ENCODE measurements at regions not wholly inside any gene's neighbourhood (a gene's known extent, or its start where the extent isn't known, plus 50 kb on each side); places are given as distances from the start of the nearest gene placed in this dataset.
"Not testable (repeated sequence)": the region's sequence is repeated elsewhere in the genome, so short reads cannot be mapped to it uniquely, and the experiment has no call there.

GRCh38 chr20:51125780-51126179, 102.9 kb upstream of the KCNG1 start:
- DNase-seq (ENCODE audit: low read depth): no peak

GRCh38 chr20:51125105-51125504, 102.2 kb upstream of the KCNG1 start:
- DNase-seq (ENCODE audit: low read depth): no peak

- not testable (repeated sequence) for DNase-seq (ENCODE audit: low read depth)
Measured at GRCh38 chr20:51123887-51124286, 101.0 kb upstream of the KCNG1 start.

GRCh38 chr20:51122931-51123658, 100.2 kb upstream of the KCNG1 start:
- no peak for DNase-seq (ENCODE audit: low read depth)

- DNase-seq (ENCODE audit: low read depth): no peak
Measured at GRCh38 chr20:51121901-51122412, 99.0 kb upstream of the KCNG1 start.

- no peak for DNase-seq (ENCODE audit: low read depth)
Measured at GRCh38 chr20:51121272-51121671, 98.4 kb upstream of the KCNG1 start.

- DNase-seq (ENCODE audit: low read depth): no peak
Measured at GRCh38 chr20:51120868-51121267, 98.0 kb upstream of the KCNG1 start.

- DNase-seq (ENCODE audit: low read depth): no peak
Measured at GRCh38 chr20:51120438-51120837, 97.5 kb upstream of the KCNG1 start.

GRCh38 chr20:51119914-51120313, 97.0 kb upstream of the KCNG1 start:
- DNase-seq (ENCODE audit: low read depth): no peak

- DNase-seq (ENCODE audit: low read depth): no peak
Measured at GRCh38 chr20:51118985-51119527, 96.1 kb upstream of the KCNG1 start.

GRCh38 chr20:51118216-51118615, 95.3 kb upstream of the KCNG1 start:
- DNase-seq (ENCODE audit: low read depth): no peak

- DNase-seq (ENCODE audit: low read depth): no peak
Measured at GRCh38 chr20:51116765-51117686, 94.1 kb upstream of the KCNG1 start.

- DNase-seq (ENCODE audit: low read depth): no peak
Measured at GRCh38 chr20:51111290-51111689, 88.4 kb upstream of the KCNG1 start.

GRCh38 chr20:51108638-51109363, 85.9 kb upstream of the KCNG1 start:
- DNase-seq (ENCODE audit: low read depth): no peak

- no peak for DNase-seq (ENCODE audit: low read depth)
Measured at GRCh38 chr20:51106011-51106410, 83.1 kb upstream of the KCNG1 start.

- DNase-seq (ENCODE audit: low read depth): no peak
Measured at GRCh38 chr20:51104960-51105920, 82.3 kb upstream of the KCNG1 start.

- DNase-seq (ENCODE audit: low read depth): no peak
Measured at GRCh38 chr20:51100617-51101016, 77.7 kb upstream of the KCNG1 start.

- no peak for DNase-seq (ENCODE audit: low read depth)
Measured at GRCh38 chr20:51098284-51098810, 75.4 kb upstream of the KCNG1 start.

- no peak for DNase-seq (ENCODE audit: low read depth)
Measured at GRCh38 chr20:51097351-51098120, 74.6 kb upstream of the KCNG1 start.
